ENCODE measurements at regions not wholly inside any gene's neighbourhood (a gene's known extent, or its start where the extent isn't known, plus 50 kb on each side); places are given as distances from the start of the nearest gene placed in this dataset.

DNA sequence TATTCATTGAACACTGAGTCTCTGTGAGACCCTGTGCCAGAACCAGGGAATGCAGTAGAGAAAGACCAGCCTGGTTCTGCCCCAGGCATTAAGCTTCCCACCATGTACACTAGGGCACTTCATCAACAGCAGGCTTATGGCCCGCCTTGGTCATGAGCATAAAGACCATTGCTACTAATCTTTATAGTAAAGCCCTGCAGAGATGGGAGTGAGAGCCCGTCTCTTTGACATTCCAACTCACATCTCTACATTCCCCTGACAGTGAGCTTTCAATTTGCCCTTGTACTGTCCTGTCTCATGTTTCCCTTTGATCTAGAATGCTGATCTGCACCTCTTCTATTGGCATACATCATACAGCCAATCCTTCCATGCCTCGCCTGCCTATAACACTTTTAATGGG, 211.8 kb upstream of the ARL4C start:
- TF ChIP-seq, protein P1, sequence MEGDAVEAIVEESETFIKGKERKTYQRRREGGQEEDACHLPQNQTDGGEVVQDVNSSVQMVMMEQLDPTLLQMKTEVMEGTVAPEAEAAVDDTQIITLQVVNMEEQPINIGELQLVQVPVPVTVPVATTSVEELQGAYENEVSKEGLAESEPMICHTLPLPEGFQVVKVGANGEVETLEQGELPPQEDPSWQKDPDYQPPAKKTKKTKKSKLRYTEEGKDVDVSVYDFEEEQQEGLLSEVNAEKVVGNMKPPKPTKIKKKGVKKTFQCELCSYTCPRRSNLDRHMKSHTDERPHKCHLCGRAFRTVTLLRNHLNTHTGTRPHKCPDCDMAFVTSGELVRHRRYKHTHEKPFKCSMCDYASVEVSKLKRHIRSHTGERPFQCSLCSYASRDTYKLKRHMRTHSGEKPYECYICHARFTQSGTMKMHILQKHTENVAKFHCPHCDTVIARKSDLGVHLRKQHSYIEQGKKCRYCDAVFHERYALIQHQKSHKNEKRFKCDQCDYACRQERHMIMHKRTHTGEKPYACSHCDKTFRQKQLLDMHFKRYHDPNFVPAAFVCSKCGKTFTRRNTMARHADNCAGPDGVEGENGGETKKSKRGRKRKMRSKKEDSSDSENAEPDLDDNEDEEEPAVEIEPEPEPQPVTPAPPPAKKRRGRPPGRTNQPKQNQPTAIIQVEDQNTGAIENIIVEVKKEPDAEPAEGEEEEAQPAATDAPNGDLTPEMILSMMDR (IDR thresholded peaks at IDR 0.05): no peak
- TF ChIP-seq EP300 (IDR thresholded peaks at IDR 0.05) (no peak), POLR2A (IDR thresholded peaks at IDR 0.05) (no peak), POLR2AphosphoS5 (IDR thresholded peaks at IDR 0.05) (no peak)
- Histone ChIP-seq H3K4me1 (no peaks in the 10 kb centered on the region), H3K9me3 (no peaks in the 10 kb centered on the region), H3K4me3 (no peak overlapping the region), H3K27me3 (no peaks in the 10 kb centered on the region), H3K36me3 (no peaks in the 10 kb centered on the region), H3K27ac (no peak overlapping the region)
- ATAC-seq (ENCODE audit: low FRiP score in 2 of 2): no peak
- 93 to 94% methylated on average over 3 of the region's 3 CpGs for WGBS, 2 donors
- DNase-seq: no peak

DNA sequence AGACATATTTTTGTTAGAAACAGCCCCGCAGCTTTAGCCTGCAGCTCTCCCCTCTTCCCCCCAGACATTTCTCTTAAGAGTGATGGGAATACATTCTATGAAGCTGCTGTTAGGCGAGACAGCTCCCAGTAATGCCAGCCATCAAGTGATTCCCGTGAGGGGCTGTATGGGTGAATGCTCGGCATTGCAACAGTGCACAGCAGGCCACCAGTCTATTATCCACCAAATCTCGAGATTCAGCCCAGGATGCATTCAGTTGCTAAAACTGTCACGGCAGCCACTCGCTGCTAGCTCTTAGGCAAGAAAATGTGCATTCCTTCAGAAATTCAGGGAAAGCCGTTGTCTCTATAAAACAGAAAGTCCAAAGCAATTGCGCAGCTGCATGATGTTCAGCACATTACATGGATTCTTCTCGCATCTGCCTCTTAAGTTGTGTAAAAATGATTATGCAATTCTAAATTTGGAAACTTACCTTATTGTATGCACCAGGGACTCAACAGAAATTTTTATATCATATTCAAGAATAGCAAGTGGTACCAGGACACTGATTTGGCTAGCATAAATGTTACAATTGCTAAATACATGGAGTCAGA, 211.3 kb upstream of the ARL4C start:
- TF ChIP-seq, protein P1 (IDR thresholded peaks at IDR 0.05): no peak
- Histone ChIP-seq H3K4me1 (no peaks in the 10 kb centered on the region), H3K9me3 (no peaks in the 10 kb centered on the region), H3K27ac (no peak overlapping the region), H3K4me3 (no peak overlapping the region), H3K36me3 (no peaks in the 10 kb centered on the region), H3K27me3 (no peaks in the 10 kb centered on the region)
- DNase-seq: no peak
- ATAC-seq (ENCODE audit: low FRiP score in 2 of 2): no peak
- WGBS, 2 donors: 67 to 70% methylated on average over 9 to 10 of the region's 10 CpGs

DNA sequence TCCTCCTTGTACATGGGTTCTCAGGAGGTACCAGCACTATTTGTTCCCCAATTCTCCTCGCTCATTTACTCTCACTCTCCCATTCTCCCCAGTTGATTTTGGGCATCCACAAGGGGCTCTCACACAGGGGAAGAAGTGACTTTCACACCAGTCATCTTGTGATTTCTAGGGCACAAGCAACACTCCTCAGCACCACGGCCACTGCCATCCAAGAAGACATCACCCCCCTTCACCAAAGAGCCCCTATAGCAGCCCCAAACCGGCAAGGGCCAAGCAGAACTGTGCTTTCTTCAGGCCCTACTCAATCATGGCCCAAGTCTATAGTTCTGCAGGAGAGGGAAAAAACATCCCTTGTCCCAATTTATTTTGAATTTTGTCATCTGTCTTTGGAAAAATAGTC, 209.2 kb upstream of the ARL4C start:
- Histone ChIP-seq H3K27ac (no peak overlapping the region), H3K9me3 (no peaks in the 10 kb centered on the region), H3K4me1 (no peaks in the 10 kb centered on the region), H3K4me3 (no peak overlapping the region), H3K27me3 (no peaks in the 10 kb centered on the region), H3K36me3 (no peaks in the 10 kb centered on the region)
- no peak for DNase-seq
- no peak for ATAC-seq (ENCODE audit: low FRiP score in 2 of 2)
- TF ChIP-seq, protein P1 (IDR thresholded peaks at IDR 0.05): no peak
- TF ChIP-seq POLR2AphosphoS5 (IDR thresholded peaks at IDR 0.05) (no peak), POLR2A (IDR thresholded peaks at IDR 0.05) (no peak), EP300 (IDR thresholded peaks at IDR 0.05) (no peak)
- WGBS, 2 donors: 88 to 89% methylated on average over 3 of the region's 3 CpGs

DNA sequence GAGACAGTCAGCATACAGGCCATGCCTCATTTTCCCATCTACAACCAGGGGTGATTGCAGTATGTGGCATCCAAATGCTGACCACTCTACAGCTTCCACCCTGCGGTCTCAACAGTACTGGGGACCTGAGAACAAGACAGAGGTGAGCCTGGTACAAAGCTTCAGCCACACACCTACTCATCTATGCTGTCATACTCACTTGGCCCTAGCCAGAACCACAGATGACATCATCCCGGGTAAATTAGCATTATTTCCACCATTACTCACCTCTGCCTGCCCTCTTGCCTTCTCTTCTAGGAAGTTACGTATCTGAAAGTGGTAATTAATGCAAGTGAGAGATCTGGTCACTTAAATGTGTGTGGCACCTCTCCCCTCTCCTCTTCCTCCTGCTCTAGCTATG, 208.2 kb upstream of the ARL4C start:
- H3K27ac ChIP-seq: no peak overlapping the region
- H3K9me3 ChIP-seq: no peaks in the 10 kb centered on the region
- TF ChIP-seq POLR2A (IDR thresholded peaks at IDR 0.05) (no peak), EP300 (IDR thresholded peaks at IDR 0.05) (no peak), POLR2AphosphoS5 (IDR thresholded peaks at IDR 0.05) (no peak)
- TF ChIP-seq, protein P1 (IDR thresholded peaks at IDR 0.05): no peak
- WGBS, 2 donors: 87 to 93% methylated on average over 3 of the region's 3 CpGs
- no peak overlapping the region for H3K4me3 ChIP-seq
- no peak for ATAC-seq (ENCODE audit: low FRiP score in 2 of 2)
- H3K36me3 ChIP-seq: no peaks in the 10 kb centered on the region
- DNase-seq: no peak
- H3K4me1 ChIP-seq: no peaks in the 10 kb centered on the region
- H3K27me3 ChIP-seq: no peaks in the 10 kb centered on the region

DNA sequence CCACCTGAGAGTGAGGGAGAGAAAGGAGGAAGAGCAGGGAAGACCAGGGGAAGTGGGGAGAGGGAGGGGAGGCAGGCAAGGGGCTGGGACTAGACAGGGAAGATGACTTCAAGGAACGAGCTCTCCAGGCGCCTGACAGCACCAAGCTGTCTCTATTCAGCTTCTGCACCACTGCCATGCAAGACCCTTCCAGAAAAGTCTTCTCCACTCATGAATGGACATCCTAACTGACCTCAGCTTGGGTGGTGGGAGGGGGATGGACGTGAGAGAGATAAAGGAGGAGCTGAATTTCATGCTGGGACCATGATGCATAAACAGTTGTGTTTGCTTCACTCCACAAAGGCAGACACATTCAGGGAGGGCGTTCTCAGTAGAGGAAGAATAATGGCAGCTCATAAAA, 206.4 kb upstream of the ARL4C start:
- 65 to 78% methylated on average over 4 of the region's 4 CpGs for WGBS, 2 donors
- TF ChIP-seq, protein P1 (IDR thresholded peaks at IDR 0.05): no peak
- no peak for TF ChIP-seq POLR2A (IDR thresholded peaks at IDR 0.05)
- no peak for TF ChIP-seq POLR2AphosphoS5 (IDR thresholded peaks at IDR 0.05)
- no peak for TF ChIP-seq EP300 (IDR thresholded peaks at IDR 0.05)
- H3K4me3 ChIP-seq: no peak overlapping the region
- no peaks in the 10 kb centered on the region for H3K36me3 ChIP-seq
- H3K4me1 ChIP-seq: no peaks in the 10 kb centered on the region
- no peaks in the 10 kb centered on the region for H3K27me3 ChIP-seq
- DNase-seq (no peak), ATAC-seq (ENCODE audit: low FRiP score in 2 of 2) (no peak)
- no peaks in the 10 kb centered on the region for H3K9me3 ChIP-seq
- no peak overlapping the region for H3K27ac ChIP-seq
